NCI-H69 (cell line): ENCODE measurements at regions not wholly inside any gene's neighbourhood (a gene's known extent, or its start where the extent isn't known, plus 50 kb on each side); places are given as distances from the start of the nearest gene placed in this dataset.

ENCODE experiments used
- DNase-seq: peaks from one replicate; lab custom pipeline; 2025; lab: John Stamatoyannopoulos, UW

GRCh38 chr4:179582164-179582905, 2140.1 kb upstream of the AGA start:
- DNase-seq: no peak

GRCh38 chr4:179583221-179583620, 2141.0 kb upstream of the AGA start:
- no peak for DNase-seq

- no peak for DNase-seq
These were observed 2141.9 kb upstream of the AGA start for GRCh38 chr4:179584101-179584500.

- no peak for DNase-seq
These were observed 2143.5 kb upstream of the AGA start for GRCh38 chr4:179585761-179586160.

- DNase-seq: no peak
These were observed 2144.2 kb upstream of the AGA start for GRCh38 chr4:179586460-179586859.

- peak; percentile 20 for DNase-seq
These were observed 2153.6 kb upstream of the AGA start for GRCh38 chr4:179595671-179596410.

GRCh38 chr4:179596621-179597020, 2154.4 kb upstream of the AGA start:
- no peak for DNase-seq

GRCh38 chr4:179597301-179597700, 2155.1 kb upstream of the AGA start:
- no peak for DNase-seq

GRCh38 chr4:179601671-179602070, 2159.4 kb upstream of the AGA start:
- peak; percentile 10 for DNase-seq

- no peak for DNase-seq
These were observed 2163.0 kb upstream of the AGA start for GRCh38 chr4:179605196-179605595.

- DNase-seq: no peak
These were observed 2164.8 kb upstream of the AGA start for GRCh38 chr4:179607003-179607402.

- no peak for DNase-seq
These were observed 2173.5 kb upstream of the AGA start for GRCh38 chr4:179615704-179616103.

GRCh38 chr4:179618966-179619365, 2176.7 kb upstream of the AGA start:
- no peak for DNase-seq

- peak; percentile 9 for DNase-seq
These were observed 2182.5 kb upstream of the AGA start for GRCh38 chr4:179624768-179625181.

GRCh38 chr4:179625406-179625805, 2183.2 kb upstream of the AGA start:
- no peak for DNase-seq

- DNase-seq: peak; percentile 18
These were observed 2184.4 kb upstream of the AGA start for GRCh38 chr4:179626687-179627086.

- DNase-seq: no peak
These were observed 2189.1 kb upstream of the AGA start for GRCh38 chr4:179631321-179631720.

GRCh38 chr4:179634862-179635261, 2192.6 kb upstream of the AGA start:
- DNase-seq: no peak

GRCh38 chr4:179662522-179662921, 2220.3 kb upstream of the AGA start:
- DNase-seq: no peak

- no peak for DNase-seq
These were observed 2221.6 kb upstream of the AGA start for GRCh38 chr4:179663641-179664429.

- no peak for DNase-seq
These were observed 2222.3 kb upstream of the AGA start for GRCh38 chr4:179664430-179665027.

- DNase-seq: no peak
These were observed 2224.0 kb upstream of the AGA start for GRCh38 chr4:179666226-179666625.
